ENCODE measurements at regions not wholly inside any gene's neighbourhood (a gene's known extent, or its start where the extent isn't known, plus 50 kb on each side); places are given as distances from the start of the nearest gene placed in this dataset.

- no peak overlapping the region for H3K4me2 ChIP-seq (ENCODE audit: low read depth, low read length)
- no peak overlapping the region for H2AK9ac ChIP-seq (replicated peaks; ENCODE audit: low read depth, low read length, poor library complexity)
- no peak overlapping the region for H2BK20ac ChIP-seq (ENCODE audit: low read depth, low read length)
- dilution Hi-C loops (cut with HindIII; ENCODE audit: low sequenced_read_pairs, unreplicated experiment), result no loop called here
- no peak overlapping the region for H2BK5ac ChIP-seq (ENCODE audit: low read depth, low read length, poor library complexity, severe bottlenecking)
- H2AK5ac ChIP-seq (ENCODE audit: low read depth, low read length), result no peak overlapping the region
- ChIA-PET POLR2A (ENCODE audit: unreplicated experiment) (interaction anchor here (0.5 kb wide), 1 partner anchor 229 kb away, joined by 3 read pairs; no protein-coding TSS in a partner anchor), CTCF (no interaction called here)
- no peaks in the 10 kb centered on the region for H3K9me1 ChIP-seq (ENCODE audit: insufficient read depth, low read length)
- no peak overlapping the region for H4K5ac ChIP-seq (ENCODE audit: low read depth, low read length)
- H3K9ac ChIP-seq (ENCODE audit: low read depth, low read length), result no peak overlapping the region
- H3K4ac ChIP-seq (ENCODE audit: low read depth, low read length), result no peak overlapping the region
- no peak overlapping the region for H4K8ac ChIP-seq (ENCODE audit: low read depth in 2 of 2, low read length in 2 of 2)
- in situ Hi-C loops (cut with MboI; ENCODE audit: low sequenced_read_pairs), result no loop called here
- H4K91ac ChIP-seq (ENCODE audit: insufficient read depth, low read depth, low read length), result no peak overlapping the region
- BruUV-seq (replicated peaks), result no TSS peak
- no peak for ATAC-seq (ENCODE audit: low read depth)
- H3K9me3 ChIP-seq (ENCODE audit: control insufficient read depth, insufficient read depth, low read length), result no peaks in the 10 kb centered on the region
- H3K36me3 ChIP-seq (ENCODE audit: control insufficient read depth, insufficient read depth, low read length), result no peaks in the 10 kb centered on the region
- H3K79me1 ChIP-seq (ENCODE audit: low read depth in 1 of 2, low read length in 2 of 2), result no peaks in the 10 kb centered on the region
- H3K18ac ChIP-seq (ENCODE audit: low read depth, low read length), result no peak overlapping the region
- no peaks in the 10 kb centered on the region for H3K4me1 ChIP-seq (ENCODE audit: control insufficient read depth, insufficient read depth, low read length)
- no peak overlapping the region for H3K27ac ChIP-seq (ENCODE audit: insufficient read depth, low read length)
- H3K23ac ChIP-seq (ENCODE audit: low read depth, low read length), result no peak overlapping the region
- no CpG with 5 or more reads among the region's 4 CpGs for WGBS, 2 experiments (ENCODE audit: extremely low coverage in 2 of 2, insufficient read length in 1 of 2)
- TF ChIP-seq, protein P1, sequence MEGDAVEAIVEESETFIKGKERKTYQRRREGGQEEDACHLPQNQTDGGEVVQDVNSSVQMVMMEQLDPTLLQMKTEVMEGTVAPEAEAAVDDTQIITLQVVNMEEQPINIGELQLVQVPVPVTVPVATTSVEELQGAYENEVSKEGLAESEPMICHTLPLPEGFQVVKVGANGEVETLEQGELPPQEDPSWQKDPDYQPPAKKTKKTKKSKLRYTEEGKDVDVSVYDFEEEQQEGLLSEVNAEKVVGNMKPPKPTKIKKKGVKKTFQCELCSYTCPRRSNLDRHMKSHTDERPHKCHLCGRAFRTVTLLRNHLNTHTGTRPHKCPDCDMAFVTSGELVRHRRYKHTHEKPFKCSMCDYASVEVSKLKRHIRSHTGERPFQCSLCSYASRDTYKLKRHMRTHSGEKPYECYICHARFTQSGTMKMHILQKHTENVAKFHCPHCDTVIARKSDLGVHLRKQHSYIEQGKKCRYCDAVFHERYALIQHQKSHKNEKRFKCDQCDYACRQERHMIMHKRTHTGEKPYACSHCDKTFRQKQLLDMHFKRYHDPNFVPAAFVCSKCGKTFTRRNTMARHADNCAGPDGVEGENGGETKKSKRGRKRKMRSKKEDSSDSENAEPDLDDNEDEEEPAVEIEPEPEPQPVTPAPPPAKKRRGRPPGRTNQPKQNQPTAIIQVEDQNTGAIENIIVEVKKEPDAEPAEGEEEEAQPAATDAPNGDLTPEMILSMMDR (conservative IDR thresholded peaks at IDR 0.05; ENCODE audit: low read depth, low read length), result no peak
- TF ChIP-seq MXI1 (IDR thresholded peaks at IDR 0.05; ENCODE audit: borderline replicate concordance, low read depth, low read length), result no peak
- TF ChIP-seq CEBPB (IDR thresholded peaks at IDR 0.05; ENCODE audit: low read depth, low read length), result no peak
- no peak for TF ChIP-seq RAD21 (IDR thresholded peaks at IDR 0.05; ENCODE audit: low read length)
- no peak for TF ChIP-seq MAFK (IDR thresholded peaks at IDR 0.05; ENCODE audit: low read depth, low read length)
- TF ChIP-seq MAZ (IDR thresholded peaks at IDR 0.05; ENCODE audit: borderline replicate concordance, low read depth, low read length), result no peak
- no peak for TF ChIP-seq SMC3 (IDR thresholded peaks at IDR 0.05; ENCODE audit: low read depth, low read length)
- TF ChIP-seq, protein P2, sequence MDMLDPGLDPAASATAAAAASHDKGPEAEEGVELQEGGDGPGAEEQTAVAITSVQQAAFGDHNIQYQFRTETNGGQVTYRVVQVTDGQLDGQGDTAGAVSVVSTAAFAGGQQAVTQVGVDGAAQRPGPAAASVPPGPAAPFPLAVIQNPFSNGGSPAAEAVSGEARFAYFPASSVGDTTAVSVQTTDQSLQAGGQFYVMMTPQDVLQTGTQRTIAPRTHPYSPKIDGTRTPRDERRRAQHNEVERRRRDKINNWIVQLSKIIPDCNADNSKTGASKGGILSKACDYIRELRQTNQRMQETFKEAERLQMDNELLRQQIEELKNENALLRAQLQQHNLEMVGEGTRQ (IDR thresholded peaks at IDR 0.05; ENCODE audit: low read depth, low read length), result no peak
- no peak for TF ChIP-seq FOS (IDR thresholded peaks at IDR 0.05; ENCODE audit: low read depth, low read length)
- TF ChIP-seq, protein P3, sequence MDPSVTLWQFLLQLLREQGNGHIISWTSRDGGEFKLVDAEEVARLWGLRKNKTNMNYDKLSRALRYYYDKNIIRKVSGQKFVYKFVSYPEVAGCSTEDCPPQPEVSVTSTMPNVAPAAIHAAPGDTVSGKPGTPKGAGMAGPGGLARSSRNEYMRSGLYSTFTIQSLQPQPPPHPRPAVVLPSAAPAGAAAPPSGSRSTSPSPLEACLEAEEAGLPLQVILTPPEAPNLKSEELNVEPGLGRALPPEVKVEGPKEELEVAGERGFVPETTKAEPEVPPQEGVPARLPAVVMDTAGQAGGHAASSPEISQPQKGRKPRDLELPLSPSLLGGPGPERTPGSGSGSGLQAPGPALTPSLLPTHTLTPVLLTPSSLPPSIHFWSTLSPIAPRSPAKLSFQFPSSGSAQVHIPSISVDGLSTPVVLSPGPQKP (IDR thresholded peaks at IDR 0.05; ENCODE audit: borderline replicate concordance, low read depth, low read length), result no peak
- no peak for DNase-seq
- H4K20me1 ChIP-seq (ENCODE audit: insufficient read depth, low read length), result no peaks in the 10 kb centered on the region
- no peak overlapping the region for H3K56ac ChIP-seq (ENCODE audit: extremely low read depth, insufficient read depth, low read length)
- H3K27me3 ChIP-seq (ENCODE audit: control insufficient read depth, insufficient read depth, low read length), result no peaks in the 10 kb centered on the region; the same call in 1 of the 2 replicates
- no peak overlapping the region for H3K14ac ChIP-seq (replicated peaks; ENCODE audit: low read depth, low read length)
- no peak overlapping the region for H2AFZ ChIP-seq (replicated peaks; ENCODE audit: low read length, poor library complexity)
- H2BK120ac ChIP-seq (ENCODE audit: low read depth, low read length), result no peak overlapping the region
- H2BK15ac ChIP-seq (ENCODE audit: low read depth, low read length), result no peak overlapping the region
- intact Hi-C loops (cut with micrococcal nuclease), result no loop called here
- H3K4me3 ChIP-seq (ENCODE audit: insufficient read depth, low read depth, low read length), result no peak overlapping the region
Measured at GRCh38 chr3:73215901-73216300, 154.4 kb downstream of the EBLN2 start.
